ENCODE measurements at regions not wholly inside any gene's neighbourhood (a gene's known extent, or its start where the extent isn't known, plus 50 kb on each side); places are given as distances from the start of the nearest gene placed in this dataset.
"Not testable (repeated sequence)": the region's sequence is repeated elsewhere in the genome, so short reads cannot be mapped to it uniquely, and the experiment has no call there.

DNA sequence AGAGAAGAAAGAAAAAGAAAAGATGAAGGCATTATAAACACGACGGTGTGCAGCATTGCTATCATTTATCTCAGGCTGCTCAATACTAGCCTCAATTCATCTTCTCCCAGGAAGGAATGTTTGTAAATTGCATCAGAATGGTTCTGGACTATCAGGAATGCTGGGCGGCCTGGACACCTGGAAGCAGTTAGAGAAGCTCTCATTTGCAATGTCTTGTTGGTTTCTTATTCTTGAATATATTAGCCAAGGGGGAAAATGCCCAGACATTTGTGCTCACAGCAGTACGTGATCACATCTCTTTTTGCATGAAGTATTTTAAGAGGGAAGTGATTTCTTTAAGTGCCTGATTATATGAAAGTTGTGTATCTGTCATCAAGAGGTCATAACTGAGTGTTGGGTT is 85.6 kb upstream of the IMMP2L start:
- Mint-ChIP-seq H3K4me1 (no peaks in the 10 kb centered on the region), H3K27me3 (peaks cover 2 to 51% (median 10%) of the 10 kb centered on the region in 5 donors), H3K4me3 (no peak overlapping the region), H3K9me3 (peaks cover 0 to 7% (median 1%) of the 10 kb centered on the region in 9 donors), H3K36me3 (peaks cover 0 to 4% (median 0%) of the 10 kb centered on the region in 3 donors), H3K27ac (no peak overlapping the region)
- POLR2A ChIA-PET: no interaction called here
- no peak for DNase-seq
- ATAC-seq: no peak

DNA sequence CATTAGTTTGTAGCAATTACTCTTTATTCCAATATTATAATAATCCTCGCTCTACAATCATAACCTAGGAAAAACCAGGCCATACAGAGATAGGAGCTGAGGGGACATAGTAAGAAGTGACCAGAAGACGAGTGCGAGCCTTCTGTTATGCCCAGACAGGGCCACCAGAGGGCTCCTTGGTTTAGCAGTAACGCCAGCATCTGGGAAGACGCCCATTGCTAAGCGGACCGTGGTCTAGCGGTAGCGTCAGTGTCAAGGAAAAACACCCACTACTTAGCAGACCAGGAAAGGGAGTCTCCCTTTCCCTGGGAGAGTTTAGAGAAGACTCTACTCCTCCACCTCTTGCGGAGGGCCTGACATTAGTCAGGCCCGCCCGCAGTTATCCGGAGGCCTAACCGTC is 82.3 kb upstream of the IMMP2L start:
- not testable (repeated sequence) for H3K27ac Mint-ChIP-seq, H3K9me3 Mint-ChIP-seq, H3K4me3 Mint-ChIP-seq, DNase-seq, ATAC-seq, H3K4me1 Mint-ChIP-seq, H3K36me3 Mint-ChIP-seq
- POLR2A ChIA-PET: interaction anchor here (0.6 kb wide), 1 partner anchor 13 kb away, joined by 3 read pairs; no protein-coding TSS in a partner anchor
- H3K27me3 Mint-ChIP-seq: peaks cover 0 to 53% (median 12%) of the 10 kb centered on the region in 5 donors

DNA sequence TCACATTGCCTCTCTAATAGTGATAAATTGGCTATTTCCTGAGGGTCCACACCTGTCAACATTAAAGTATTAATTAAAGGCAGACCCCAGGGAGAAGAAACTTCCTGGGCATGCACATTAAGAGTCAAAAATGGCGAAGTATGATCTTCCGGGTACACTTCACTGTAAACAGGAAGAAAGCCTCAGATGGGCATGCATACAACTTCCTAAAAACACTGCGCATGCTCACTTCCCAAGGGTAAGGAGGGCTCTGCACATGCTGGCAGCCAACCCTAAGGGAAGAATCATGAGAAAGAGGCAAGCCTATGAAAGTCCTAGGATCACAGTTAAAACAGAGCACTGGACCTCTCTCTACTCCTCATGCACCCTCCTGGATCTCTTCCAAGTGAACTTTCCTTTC is 80.1 kb upstream of the IMMP2L start:
- POLR2A ChIA-PET: no interaction called here
- Mint-ChIP-seq H3K4me1 (no peaks in the 10 kb centered on the region), H3K27me3 (peaks cover 0 to 47% (median 12%) of the 10 kb centered on the region in 5 donors), H3K27ac (no peak overlapping the region), H3K4me3 (no peak overlapping the region), H3K9me3 (peaks cover 0 to 6% (median 0%) of the 10 kb centered on the region in 9 donors), H3K36me3 (no peaks in the 10 kb centered on the region)
- ATAC-seq (no peak), DNase-seq (no peak)

DNA sequence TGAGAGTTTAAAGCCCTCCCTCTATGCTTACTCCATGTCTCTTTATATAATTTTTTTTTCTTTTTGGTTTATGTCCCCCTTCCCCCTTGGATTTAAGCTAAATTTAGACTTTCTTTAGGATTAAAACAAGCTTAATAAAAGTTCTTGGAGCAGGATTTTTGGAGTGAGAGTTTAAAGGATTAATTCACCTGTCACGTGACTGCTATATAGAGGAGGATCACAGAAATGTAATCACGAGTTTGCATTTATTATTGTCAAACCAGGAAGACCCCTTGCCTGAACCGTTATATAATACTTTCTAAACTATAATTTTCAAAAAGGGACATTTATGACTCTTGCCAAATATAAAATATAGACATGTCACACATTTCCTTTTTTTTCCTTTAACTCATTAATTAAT is 78.1 kb upstream of the IMMP2L start:
- Mint-ChIP-seq H3K4me3 (no peak overlapping the region), H3K36me3 (no peaks in the 10 kb centered on the region), H3K27ac (no peak overlapping the region), H3K4me1 (no peaks in the 10 kb centered on the region), H3K9me3 (peaks cover 0 to 6% (median 0%) of the 10 kb centered on the region in 9 donors), H3K27me3 (peaks cover 1 to 28% (median 6%) of the 10 kb centered on the region in 5 donors)
- POLR2A ChIA-PET: no interaction called here
- ATAC-seq: no peak
- DNase-seq: no peak

DNA sequence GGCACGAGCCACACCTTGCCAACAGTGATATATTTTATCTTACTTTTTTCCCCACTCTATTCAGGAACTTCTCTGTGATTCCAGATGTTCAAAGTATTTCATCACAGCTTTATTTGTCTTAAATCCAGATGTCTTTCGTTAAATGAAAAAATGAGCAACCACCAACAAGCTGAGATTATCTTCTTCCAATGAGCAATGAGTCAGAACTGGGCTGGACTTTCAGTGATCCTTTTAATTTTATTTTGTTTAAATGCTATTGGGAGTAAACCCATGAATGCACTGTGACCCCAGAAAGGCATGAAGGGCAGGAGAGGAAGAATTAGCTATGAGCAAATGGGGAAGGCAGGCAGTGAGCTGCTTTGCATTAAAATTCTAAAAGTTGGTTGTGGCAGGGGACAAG is 77.6 kb upstream of the IMMP2L start:
- POLR2A ChIA-PET: no interaction called here
- Mint-ChIP-seq H3K36me3 (no peaks in the 10 kb centered on the region), H3K27me3 (peaks cover 1 to 23% (median 6%) of the 10 kb centered on the region in 5 donors), H3K27ac (no peak overlapping the region), H3K9me3 (peaks cover 0 to 4% (median 0%) of the 10 kb centered on the region in 9 donors), H3K4me1 (no peaks in the 10 kb centered on the region), H3K4me3 (no peak overlapping the region)
- ATAC-seq (no peak), DNase-seq (no peak)

DNA sequence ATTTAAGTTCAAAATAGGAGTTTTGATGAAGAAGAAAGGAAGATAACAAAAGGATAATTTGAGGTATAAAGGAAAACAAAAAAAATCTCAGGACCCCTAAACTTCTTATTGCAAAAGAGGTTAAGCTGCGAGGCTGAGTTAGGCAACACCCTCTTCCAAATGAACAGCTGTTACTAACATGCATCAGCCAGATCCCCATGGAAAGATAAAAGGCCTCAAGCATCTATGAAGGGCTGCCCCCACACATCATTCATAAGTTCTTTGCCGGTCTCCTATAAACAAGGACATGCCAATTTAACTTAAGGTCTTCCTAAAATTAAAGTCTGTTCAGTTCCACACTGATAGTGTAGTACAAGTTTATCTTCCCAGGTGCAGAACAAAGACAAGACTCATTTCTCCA is 75.8 kb upstream of the IMMP2L start:
- ATAC-seq (no peak), DNase-seq (no peak)
- POLR2A ChIA-PET: no interaction called here
- Mint-ChIP-seq H3K4me3 (no peak overlapping the region), H3K4me1 (no peaks in the 10 kb centered on the region), H3K9me3 (peaks cover 0 to 7% (median 0%) of the 10 kb centered on the region in 9 donors), H3K36me3 (no peaks in the 10 kb centered on the region), H3K27ac (no peak overlapping the region), H3K27me3 (peaks cover 4 to 24% (median 9%) of the 10 kb centered on the region in 5 donors)

DNA sequence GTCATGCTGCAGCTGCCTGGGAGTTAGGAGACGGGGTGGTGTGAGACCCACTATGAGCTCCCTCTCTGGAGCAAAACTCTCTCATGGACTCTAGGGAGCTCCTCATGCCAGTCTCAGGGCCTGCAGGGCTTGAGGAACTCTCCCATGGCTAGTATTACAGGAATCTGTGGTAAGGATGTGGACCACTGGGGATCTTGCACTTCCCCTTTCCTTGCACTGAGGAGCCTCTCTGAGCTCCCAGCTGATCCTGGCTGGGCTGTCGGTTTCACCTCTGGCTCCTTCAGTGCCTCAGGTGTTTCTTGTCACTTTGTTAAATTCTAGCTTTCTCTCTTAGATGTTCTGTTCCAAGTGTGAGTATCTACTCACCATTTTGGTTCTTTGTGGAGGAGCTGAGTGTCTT is 71.6 kb upstream of the IMMP2L start:
- no peaks in the 10 kb centered on the region for H3K4me1 Mint-ChIP-seq
- H3K4me3 Mint-ChIP-seq: no peak overlapping the region
- POLR2A ChIA-PET: no interaction called here
- no peak for ATAC-seq
- no peak overlapping the region for H3K27ac Mint-ChIP-seq
- H3K36me3 Mint-ChIP-seq: peaks cover 0 to 19% (median 6%) of the 10 kb centered on the region in 3 donors
- H3K9me3 Mint-ChIP-seq: peaks cover 9 to 33% (median 23%) of the 10 kb centered on the region in 9 donors
- peaks cover 10 to 31% (median 15%) of the 10 kb centered on the region in 5 donors for H3K27me3 Mint-ChIP-seq
- DNase-seq: no peak

DNA sequence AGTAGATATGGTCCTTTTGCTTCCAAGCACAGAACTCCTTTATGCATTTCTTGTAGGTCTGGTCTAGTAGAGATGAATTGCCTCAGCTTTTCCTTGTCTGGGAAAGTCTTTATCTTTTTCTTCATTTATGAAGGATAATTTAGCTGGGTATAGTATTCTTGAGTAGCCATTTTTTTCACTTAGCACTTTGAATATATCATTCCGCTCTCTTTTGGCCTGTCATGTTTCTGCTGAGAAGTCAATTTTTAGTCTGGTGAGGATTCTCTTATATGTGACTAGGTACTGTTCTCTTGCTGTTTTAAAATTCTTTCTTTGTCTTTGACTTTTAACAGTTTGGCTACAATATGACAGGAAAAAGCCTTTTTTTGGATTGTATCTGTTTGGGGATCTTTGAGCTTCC is 68.6 kb upstream of the IMMP2L start:
- Mint-ChIP-seq H3K4me1 (no peaks in the 10 kb centered on the region), H3K27me3 (peaks cover 10 to 38% (median 15%) of the 10 kb centered on the region in 5 donors), H3K27ac (no peak overlapping the region), H3K9me3 (peaks cover 9 to 33% (median 25%) of the 10 kb centered on the region in 9 donors), H3K36me3 (peaks cover 0 to 19% (median 6%) of the 10 kb centered on the region in 3 donors), H3K4me3 (no peak overlapping the region)
- DNase-seq (no peak), ATAC-seq (no peak)
- POLR2A ChIA-PET: interaction anchor here (0.7 kb wide), 1 partner anchor 14 kb away, joined by 3 read pairs; no protein-coding TSS in a partner anchor

DNA sequence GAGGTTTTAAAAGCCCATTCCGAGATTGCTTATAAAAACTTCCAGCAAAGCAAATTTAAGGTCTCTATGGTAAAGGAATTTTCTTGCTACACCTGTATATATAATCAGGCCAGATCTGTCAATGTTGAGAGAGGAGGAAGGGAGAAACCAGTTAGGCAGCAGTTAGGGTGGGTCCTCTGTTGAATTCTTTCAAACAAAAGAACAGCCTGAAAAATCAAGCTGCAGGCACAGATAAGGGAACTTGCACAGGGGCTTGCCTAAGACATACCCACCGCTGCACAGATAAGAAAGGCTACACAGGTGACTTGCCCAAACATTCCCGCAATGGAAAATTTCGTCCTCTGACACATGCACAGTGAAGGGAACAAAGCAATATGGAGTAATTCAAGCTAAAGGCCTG is 59.8 kb upstream of the IMMP2L start:
- DNase-seq (no peak), ATAC-seq (no peak)
- H3K9me3 Mint-ChIP-seq: peaks cover 0 to 3% (median 0%) of the 10 kb centered on the region in 9 donors
- H3K4me3 Mint-ChIP-seq: no peak overlapping the region
- H3K27ac Mint-ChIP-seq: no peak overlapping the region
- no peaks in the 10 kb centered on the region for H3K4me1 Mint-ChIP-seq
- POLR2A ChIA-PET: no interaction called here
- no peaks in the 10 kb centered on the region for H3K36me3 Mint-ChIP-seq
- peaks cover 2 to 10% (median 5%) of the 10 kb centered on the region in 5 donors for H3K27me3 Mint-ChIP-seq
